Panc1 (cell line): ENCODE measurements at regions not wholly inside any gene's neighbourhood (a gene's known extent, or its start where the extent isn't known, plus 50 kb on each side); places are given as distances from the start of the nearest gene placed in this dataset.

ENCODE experiments used
- CTCF ChIP-seq: fragments of 450-650 bp; IDR thresholded peaks from 2 replicates; pipeline ENCODE4 v1.5.1; 2017; ENCODE audit warnings: mild to moderate bottlenecking
- POLR2AphosphoS5 ChIP-seq: IDR thresholded peaks from 2 replicates; pipeline ENCODE4 v1.6.1; 2012; ENCODE audit warnings: mild to moderate bottlenecking, low read depth, low read length, moderate library complexity
- TCF7L2 ChIP-seq: IDR thresholded peaks from 2 replicates; pipeline ENCODE4 v1.6.1; 2011; ENCODE audit warnings: mild to moderate bottlenecking, low read depth, low read length, inconsistent platforms

- TF ChIP-seq CTCF (no peak), TCF7L2 (no peak), POLR2AphosphoS5 (no peak)
Measured at GRCh38 chrX:138240266-138240665, 471.3 kb downstream of the FGF13 start.
